ENCODE measurements at regions not wholly inside any gene's neighbourhood (a gene's known extent, or its start where the extent isn't known, plus 50 kb on each side); places are given as distances from the start of the nearest gene placed in this dataset.

- TF ChIP-seq POLR2AphosphoS5 (IDR thresholded peaks at IDR 0.05) (no peak), POLR2A (IDR thresholded peaks at IDR 0.05) (no peak)
These were observed 138.2 kb downstream of the GLUL start for GRCh38 chr1:182253319-182253860.
